SK-N-MC (cell line): ENCODE measurements at regions not wholly inside any gene's neighbourhood (a gene's known extent, or its start where the extent isn't known, plus 50 kb on each side); places are given as distances from the start of the nearest gene placed in this dataset.

Source experiments
- DNase-seq: peaks from one replicate; pipeline ENCODE4 v3.0.0-alpha.2; 2011; ENCODE audit warnings: low read depth, low spot score
- H3K27ac ChIP-seq: fragments of 200-600 bp; sonication (generic); 2 replicates; pipeline ENCODE4 v1.5.1; 2016; ENCODE audit warnings: mixed run types
- H3K36me3 ChIP-seq: fragments of 200-600 bp; sonication (generic); 2 replicates; pipeline ENCODE4 v1.6.1; 2017; ENCODE audit warnings: antibody characterized with exemption, low read length, mixed read lengths; ENCODE audit not compliant: insufficient read depth
- H3K4me3 ChIP-seq: fragments of 200-600 bp; sonication (generic); 2 replicates; pipeline ENCODE4 v1.5.1; 2016
- H3K9ac ChIP-seq: fragments of 200-600 bp; sonication (generic); 2 replicates; pipeline ENCODE4 v1.8.0; 2017; ENCODE audit warnings: mixed run types, mixed read lengths; ENCODE audit not compliant: insufficient read length
- H3K9me3 ChIP-seq: fragments of 200-600 bp; sonication (generic); 2 replicates; pipeline ENCODE4 v1.6.1; 2017; ENCODE audit warnings: low read depth, mild to moderate bottlenecking, antibody characterized with exemption, low read length, moderate library complexity, mixed read lengths
- EZH2 ChIP-seq: fragments of 200-600 bp; sonication (generic); IDR thresholded peaks from one replicate; pipeline ENCODE4 v1.6.1; 2017; ENCODE audit warnings: antibody characterized with exemption
- FOXP2 ChIP-seq: optimal IDR thresholded peaks from 2 replicates; pipeline ENCODE3; 2011; ENCODE audit warnings: mild to moderate bottlenecking, moderate library complexity; ENCODE audit not compliant: insufficient read depth; ENCODE audit errors: extremely low read length, control extremely low read depth
- POLR2AphosphoS5 ChIP-seq: IDR thresholded peaks from 2 replicates; pipeline ENCODE4 v1.6.1; 2012; ENCODE audit warnings: mild to moderate bottlenecking, low read depth, low read length, borderline replicate concordance

- peak overlapping the region; percentile 55; the same call in 1 of the 2 replicates for H3K27ac ChIP-seq
- DNase-seq: no peak
- no peak for TF ChIP-seq EZH2
- TF ChIP-seq POLR2AphosphoS5: no peak
- no peak for TF ChIP-seq FOXP2
- H3K9ac ChIP-seq: no peak overlapping the region
- peaks cover 3% of the 10 kb centered on the region; the same call in 1 of the 2 replicates for H3K36me3 ChIP-seq
- H3K9me3 ChIP-seq: no peaks in the 10 kb centered on the region
- no peak overlapping the region for H3K4me3 ChIP-seq
Measured at GRCh38 chr4:126784966-126785580, 847.7 kb upstream of the INTU start.

DNA sequence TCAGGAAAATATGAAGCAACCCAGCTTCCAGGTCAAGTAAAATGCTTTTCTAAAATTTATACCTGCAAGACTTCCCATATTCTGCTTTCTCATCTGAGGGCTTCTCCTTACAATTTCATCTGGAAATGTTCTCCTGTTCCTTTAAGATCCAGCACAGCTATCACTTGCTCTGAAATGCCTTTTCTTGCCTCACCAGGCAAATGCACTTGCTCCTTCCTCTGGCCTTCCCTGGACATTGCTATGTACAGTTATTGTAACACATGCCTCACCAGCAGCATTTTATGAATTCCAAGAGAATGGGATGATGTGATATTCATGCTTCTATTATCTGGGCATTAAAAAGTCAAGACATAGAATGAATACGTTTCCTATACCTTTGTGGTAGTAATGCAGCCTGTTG is 842.1 kb upstream of the INTU start:
- no peak for TF ChIP-seq EZH2
- H3K4me3 ChIP-seq: no peak overlapping the region
- no peak overlapping the region for H3K27ac ChIP-seq
- no peak overlapping the region for H3K9ac ChIP-seq
- no peak for DNase-seq
- H3K36me3 ChIP-seq: no peaks in the 10 kb centered on the region
- H3K9me3 ChIP-seq: no peaks in the 10 kb centered on the region

DNA sequence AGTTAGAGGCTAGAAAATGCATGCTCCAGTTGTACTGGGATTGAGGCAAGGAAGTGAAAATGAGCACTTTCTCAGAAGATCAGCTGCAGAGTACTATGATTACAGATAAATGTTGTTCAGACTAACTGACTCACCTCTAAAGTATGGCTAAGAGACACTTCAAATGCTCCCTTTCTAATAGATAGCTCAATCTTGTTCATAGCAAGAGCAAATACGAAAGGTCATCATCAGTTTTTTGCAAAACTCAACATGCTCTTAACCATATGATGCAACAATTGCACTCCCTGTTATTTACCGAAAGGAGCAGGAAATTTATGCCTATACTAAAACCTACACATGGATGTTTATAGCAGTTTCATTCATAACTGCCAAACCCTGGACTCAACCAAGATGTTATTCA is 838.4 kb upstream of the INTU start:
- no peak overlapping the region for H3K9ac ChIP-seq
- no peak overlapping the region for H3K27ac ChIP-seq
- no peak overlapping the region for H3K4me3 ChIP-seq
- no peak for DNase-seq
- TF ChIP-seq POLR2AphosphoS5: no peak
- no peaks in the 10 kb centered on the region; the same call in 1 of the 2 replicates for H3K9me3 ChIP-seq
- H3K36me3 ChIP-seq: peaks cover 13% of the 10 kb centered on the region

GRCh38 chr4:126798214-126798613 is 834.5 kb upstream of the INTU start:
- Histone ChIP-seq H3K9me3 (no peaks in the 10 kb centered on the region; the same call in 1 of the 2 replicates), H3K4me3 (no peak overlapping the region), H3K9ac (no peak overlapping the region), H3K36me3 (peaks cover 13% of the 10 kb centered on the region), H3K27ac (no peak overlapping the region)
- no peak for DNase-seq
- no peak for TF ChIP-seq EZH2
- TF ChIP-seq FOXP2: no peak
- TF ChIP-seq POLR2AphosphoS5: no peak

- Histone ChIP-seq H3K9ac (no peak overlapping the region), H3K9me3 (no peaks in the 10 kb centered on the region; the same call in 1 of the 2 replicates), H3K27ac (peak overlapping the region; percentile 88)
Measured at GRCh38 chr4:126799416-126799815, 833.3 kb upstream of the INTU start.

GRCh38 chr4:126799971-126800574 is 832.7 kb upstream of the INTU start:
- DNase-seq: no peak
- Histone ChIP-seq H3K4me3 (peak overlapping the region; percentile 62), H3K36me3 (peaks cover 13% of the 10 kb centered on the region), H3K9ac (peak overlapping the region; percentile 8), H3K9me3 (no peaks in the 10 kb centered on the region; the same call in 1 of the 2 replicates), H3K27ac (peak overlapping the region; percentile 88)
- TF ChIP-seq FOXP2: no peak
- no peak for TF ChIP-seq EZH2
- TF ChIP-seq POLR2AphosphoS5: no peak

More at GRCh38 chr4:126799416-126799815, 833.3 kb upstream of the INTU start:
- H3K4me3 ChIP-seq: no peak overlapping the region; the same call in 1 of the 2 replicates
- TF ChIP-seq FOXP2 (no peak), EZH2 (no peak), POLR2AphosphoS5 (no peak)
- H3K36me3 ChIP-seq: peaks cover 13% of the 10 kb centered on the region
- no peak for DNase-seq

GRCh38 chr4:126800575-126801141 is 832.1 kb upstream of the INTU start:
- TF ChIP-seq FOXP2: no peak
- Histone ChIP-seq H3K4me3 (peak overlapping the region; percentile 62), H3K27ac (peak overlapping the region; percentile 88), H3K36me3 (peaks cover 13% of the 10 kb centered on the region), H3K9me3 (no peaks in the 10 kb centered on the region; the same call in 1 of the 2 replicates), H3K9ac (peak overlapping the region; percentile 8)
- DNase-seq: no peak

DNA sequence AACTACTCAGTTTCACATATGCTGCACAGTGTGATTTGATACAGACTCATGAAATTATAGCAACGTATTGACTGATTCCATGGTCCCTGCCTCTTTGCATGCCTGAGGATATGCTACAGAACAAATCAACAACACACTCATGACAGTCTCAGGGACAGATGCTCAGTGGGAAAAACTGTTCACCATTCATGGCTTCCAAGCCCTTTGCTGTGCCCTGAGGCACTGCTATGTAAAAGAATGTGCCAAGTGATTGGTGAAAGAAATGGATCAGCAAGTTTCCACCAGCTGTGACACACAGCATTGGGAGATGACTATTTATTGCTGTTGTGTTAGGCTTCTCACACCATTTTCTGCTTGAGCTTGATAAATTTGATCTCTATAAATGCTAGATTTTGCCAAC is 825.6 kb upstream of the INTU start:
- peak; percentile 98 for DNase-seq

GRCh38 chr4:126812076-126812475 is 820.7 kb upstream of the INTU start:
- Histone ChIP-seq H3K9me3 (no peaks in the 10 kb centered on the region), H3K4me3 (no peak overlapping the region), H3K36me3 (peaks cover 13% of the 10 kb centered on the region), H3K9ac (no peak overlapping the region), H3K27ac (no peak overlapping the region)
- no peak for TF ChIP-seq POLR2AphosphoS5
- no peak for TF ChIP-seq EZH2
- TF ChIP-seq FOXP2: no peak
- no peak for DNase-seq

More for the DNA sequence above, 825.6 kb upstream of the INTU start:
- no peaks in the 10 kb centered on the region; the same call in 1 of the 2 replicates for H3K36me3 ChIP-seq
- no peaks in the 10 kb centered on the region for H3K9me3 ChIP-seq
- H3K9ac ChIP-seq: peak overlapping the region; percentile 70
- peak overlapping the region; percentile 70 for H3K4me3 ChIP-seq
- peak overlapping the region; percentile 96 for H3K27ac ChIP-seq
- TF ChIP-seq EZH2: no peak
- peak; percentile 63; the same call in 1 of the 2 replicates for TF ChIP-seq POLR2AphosphoS5
- TF ChIP-seq FOXP2: peak; percentile 88
